Endothelial cell of umbilical vein (primary cell): ENCODE measurements at regions not wholly inside any gene's neighbourhood (a gene's known extent, or its start where the extent isn't known, plus 50 kb on each side); places are given as distances from the start of the nearest gene placed in this dataset.

Source experiments
- BruUV-seq: library from RNA; stranded (reverse); fragments of 400-500 nt; replicated peaks from 2 replicates; lab custom pipeline; 2021; lab: Mats Ljungman, UMichigan
- CTCF ChIA-PET: fragments of 300-600, 350-600 bp; sonication (Branson Sonifier 250); formaldehyde crosslinking; loops from one replicate; lab custom pipeline; 2021; ENCODE audit warnings: antibody characterized with exemption, inconsistent platforms; lab: Charles Lee
- POLR2A ChIA-PET: fragments of 300-600, 350-600 bp; sonication (Branson Sonifier 250); formaldehyde crosslinking; loops from one replicate; lab custom pipeline; 2021; ENCODE audit warnings: antibody characterized with exemption, inconsistent platforms; lab: Charles Lee
- DNase-seq: peaks from one replicate; pipeline ENCODE4 v3.0.0-alpha.2; 2011; ENCODE audit warnings: low read depth, low spot score
- FAIRE-seq: peaks from 2 replicates; lab custom pipeline; 2011; peaks lifted over from hg19 to GRCh38; lab: Jason Lieb, UNC
- H2AFZ ChIP-seq: 2 replicates; pipeline ENCODE4 v1.6.0; 2012; ENCODE audit warnings: low read depth, low read length, control low read depth, inconsistent platforms
- H3K27ac ChIP-seq: 2 replicates; pipeline ENCODE4 v1.5.1; 2011; ENCODE audit warnings: low read depth, mild to moderate bottlenecking, control low read depth, low read length, moderate library complexity; ENCODE audit not compliant: insufficient read depth
- H3K27me3 ChIP-seq, 2 experiments: 2 replicates each; pipeline versions ENCODE4 v1.6.0 to v1.6.1; 2011; ENCODE audit warnings: low read length in 2 of 2, mixed read lengths in 1 of 2; ENCODE audit not compliant: control insufficient read depth in 2 of 2, insufficient read depth in 2 of 2
- H3K36me3 ChIP-seq, 2 experiments: 2 replicates in 1 of 2; 3 replicates in 1 of 2; pipeline ENCODE4 v1.5.1; 2011; ENCODE audit warnings: low read length in 2 of 2, mild to moderate bottlenecking in 1 of 2, moderate library complexity in 1 of 2; ENCODE audit not compliant: control insufficient read depth in 2 of 2, insufficient read depth in 2 of 2; ENCODE audit errors: extremely low read depth in 1 of 2
- H3K4me1 ChIP-seq: 3 replicates; pipeline ENCODE4 v1.5.1; 2011; ENCODE audit warnings: mild to moderate bottlenecking, low read length; ENCODE audit not compliant: control insufficient read depth, insufficient read depth; ENCODE audit errors: extremely low read depth
- H3K4me2 ChIP-seq: 2 replicates; pipeline ENCODE4 v1.6.1; 2011; ENCODE audit warnings: low read length, control low read depth, mixed read lengths; ENCODE audit not compliant: insufficient read depth
- H3K4me3 ChIP-seq, 3 experiments: fragments of 200-600 bp in 1 of 3; sonication (generic), shearing (Covaris generic) in 1 of 3; replicated peaks in 1 of 3; 2 replicates each; pipeline ENCODE4 v1.5.1; 2011 to 2016; ENCODE audit warnings: control low read depth in 3 of 3, low read length in 3 of 3, mild to moderate bottlenecking in 2 of 3, inconsistent platforms in 1 of 3, low read depth in 1 of 3, moderate library complexity in 1 of 3; ENCODE audit not compliant: insufficient read depth in 1 of 3
- H3K79me2 ChIP-seq: 2 replicates; pipeline ENCODE4 v1.6.0; 2012; ENCODE audit warnings: low read length, inconsistent platforms; ENCODE audit not compliant: control insufficient read depth, insufficient read depth
- H3K9ac ChIP-seq: replicated peaks from 2 replicates; pipeline ENCODE3; 2011; ENCODE audit warnings: low read length, control low read depth; ENCODE audit not compliant: insufficient read depth; ENCODE audit errors: extremely low read depth
- H3K9me1 ChIP-seq: replicated peaks from 3 replicates; pipeline ENCODE4 v1.6.0; 2011; ENCODE audit warnings: mild to moderate bottlenecking, low read length; ENCODE audit not compliant: control insufficient read depth, insufficient read depth; ENCODE audit errors: extremely low read depth
- H3K9me3 ChIP-seq: replicated peaks from 2 replicates; pipeline ENCODE4 v1.5.1; 2012; ENCODE audit warnings: low read length, inconsistent platforms; ENCODE audit not compliant: control insufficient read depth, insufficient read depth
- H4K20me1 ChIP-seq: replicated peaks from 2 replicates; pipeline ENCODE3; 2011; ENCODE audit warnings: mild to moderate bottlenecking, low read length; ENCODE audit not compliant: control insufficient read depth, insufficient read depth; ENCODE audit errors: extremely low read depth
- EZH2 ChIP-seq: IDR thresholded peaks from 2 replicates; pipeline ENCODE4 v1.6.1; 2012; ENCODE audit warnings: borderline replicate concordance, low read depth, mild to moderate bottlenecking, moderate library complexity, low read length, inconsistent platforms; ENCODE audit not compliant: severe bottlenecking
- FOS ChIP-seq: IDR thresholded peaks from 2 replicates; pipeline ENCODE4 v1.6.1; 2011; ENCODE audit warnings: mild to moderate bottlenecking, low read length, moderate library complexity, borderline replicate concordance; ENCODE audit not compliant: insufficient read depth
- GATA2 ChIP-seq: IDR thresholded peaks from 2 replicates; pipeline ENCODE4 v1.7.0; 2011; ENCODE audit warnings: low read depth, mild to moderate bottlenecking, moderate library complexity, mixed read lengths, low read length; ENCODE audit not compliant: insufficient read length, insufficient read depth
- JUN ChIP-seq: IDR thresholded peaks from 2 replicates; pipeline ENCODE4 v1.6.1; 2011; ENCODE audit warnings: borderline replicate concordance, low read depth; ENCODE audit not compliant: insufficient read length, insufficient read depth
- MYC ChIP-seq: IDR thresholded peaks from one replicate; pipeline ENCODE4 v1.6.1; 2011; ENCODE audit warnings: mild to moderate bottlenecking, low read depth, low read length
- POLR2A ChIP-seq: IDR thresholded peaks from 2 replicates; pipeline ENCODE4 v1.6.1; 2012; ENCODE audit warnings: low read depth, mild to moderate bottlenecking, control low read depth, low read length
- POLR2AphosphoS5 ChIP-seq: IDR thresholded peaks from 2 replicates; pipeline ENCODE4 v1.6.1; 2012; ENCODE audit warnings: low read depth, mild to moderate bottlenecking, control low read depth, low read length, moderate library complexity; ENCODE audit not compliant: insufficient read depth
- dilution Hi-C: fragments of 300-500 bp; cut with MboI; formaldehyde crosslinking; loops from one replicate; pipeline ENCODE4 v1.15.0; 2019; ENCODE audit warnings: low sequenced_read_pairs; ENCODE audit not compliant: extremely low pct_ligation_motif_present
- intact Hi-C: fragments of 100-400 bp; cut with micrococcal nuclease; formaldehyde crosslinking; loops from one replicate; pipeline ENCODE4 v1.10.0; 2022
- TF ChIP-seq, protein P1 (sequence below), 2 donors: IDR thresholded peaks; 1 replicate in 1 of 2; 2 replicates in 1 of 2; pipeline ENCODE4 v1.5.1; 2011; ENCODE audit warnings: low read length in 2 of 2, mild to moderate bottlenecking in 2 of 2, moderate library complexity in 2 of 2, control low read depth in 1 of 2, inconsistent platforms in 1 of 2, low read depth in 1 of 2; ENCODE audit not compliant: insufficient read depth in 1 of 2; ENCODE audit errors: extremely low read depth in 1 of 2
- TF ChIP-seq, protein P2 (sequence below): IDR thresholded peaks from 2 replicates; pipeline ENCODE4 v1.6.1; 2011; ENCODE audit not compliant: insufficient read depth, insufficient read length

DNA sequence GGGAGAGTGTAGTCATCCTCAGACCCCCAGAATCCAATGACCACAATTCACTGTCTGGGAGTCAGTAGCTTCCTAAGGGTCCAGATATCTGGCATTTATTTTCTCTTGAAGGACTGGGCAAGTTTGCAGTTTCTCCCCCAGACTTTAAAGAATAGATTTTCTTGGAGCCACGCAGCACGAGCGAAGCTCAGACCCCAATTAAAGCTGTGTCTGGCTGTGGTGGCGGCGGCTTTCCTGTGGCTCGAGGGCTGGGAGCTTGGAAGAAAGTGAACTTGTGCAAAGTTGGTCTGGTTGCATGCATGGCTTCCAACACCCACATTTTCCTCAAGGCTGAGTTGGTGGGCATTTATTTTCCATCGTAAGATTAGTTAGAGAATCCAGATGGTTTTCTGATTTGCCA is 105.0 kb downstream of the ACKR3 start:
- H3K79me2 ChIP-seq, result no peaks in the 10 kb centered on the region
- dilution Hi-C loops (no loop called here), intact Hi-C loops (no loop called here)
- H3K9me3 ChIP-seq, result no peaks in the 10 kb centered on the region
- H3K4me1 ChIP-seq, result peaks cover 3% of the 10 kb centered on the region
- peaks cover 0 to 3% of the 10 kb centered on the region in 2 experiments for H3K27me3 ChIP-seq
- no peaks in the 10 kb centered on the region for H3K9me1 ChIP-seq
- H3K4me2 ChIP-seq, result no peak overlapping the region
- FAIRE-seq, result no peak
- no peak overlapping the region for H3K4me3 ChIP-seq
- POLR2A ChIA-PET, result no interaction called here
- TF ChIP-seq GATA2 (no peak), MYC (no peak), POLR2AphosphoS5 (no peak), JUN (no peak)
- no peak overlapping the region for H3K27ac ChIP-seq
- CTCF ChIA-PET, result no interaction called here
- no peak overlapping the region for H2AFZ ChIP-seq
- H3K36me3 ChIP-seq, result no peaks in the 10 kb centered on the region
- BruUV-seq, result no TSS peak
- H3K9ac ChIP-seq, result no peak overlapping the region
- no peaks in the 10 kb centered on the region for H4K20me1 ChIP-seq
- no peak for DNase-seq

DNA sequence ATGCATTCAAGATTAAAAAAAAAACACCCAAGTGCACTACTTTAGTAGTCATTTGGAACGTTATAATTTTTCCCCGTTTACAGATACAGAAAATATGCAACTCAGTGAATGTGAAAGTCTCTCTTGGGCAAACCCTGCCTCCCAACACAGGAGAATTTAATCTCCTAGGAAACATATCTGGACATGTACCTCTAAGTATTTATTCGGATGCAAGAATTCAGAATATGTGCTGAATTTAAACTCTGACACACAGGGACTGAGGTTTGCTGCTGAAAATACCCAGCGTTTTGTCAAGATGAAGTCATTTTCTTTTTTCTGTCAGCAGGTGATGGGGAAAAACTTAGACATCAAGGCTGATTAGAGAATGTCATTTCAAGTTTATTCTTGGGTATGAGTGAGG is 105.4 kb downstream of the ACKR3 start:
- H3K4me3 ChIP-seq, result no peak overlapping the region
- H3K27me3 ChIP-seq, result peaks cover 0 to 3% of the 10 kb centered on the region in 2 experiments
- intact Hi-C loops (no loop called here), dilution Hi-C loops (no loop called here)
- no peak for DNase-seq
- H3K9me3 ChIP-seq, result no peaks in the 10 kb centered on the region
- no peaks in the 10 kb centered on the region for H3K9me1 ChIP-seq
- BruUV-seq, result no TSS peak
- ChIA-PET POLR2A (no interaction called here), CTCF (no interaction called here)
- no peak for FAIRE-seq
- no peak overlapping the region for H3K4me2 ChIP-seq
- no peaks in the 10 kb centered on the region for H4K20me1 ChIP-seq
- no peak overlapping the region for H2AFZ ChIP-seq
- no peak for TF ChIP-seq JUN
- TF ChIP-seq, protein P1, sequence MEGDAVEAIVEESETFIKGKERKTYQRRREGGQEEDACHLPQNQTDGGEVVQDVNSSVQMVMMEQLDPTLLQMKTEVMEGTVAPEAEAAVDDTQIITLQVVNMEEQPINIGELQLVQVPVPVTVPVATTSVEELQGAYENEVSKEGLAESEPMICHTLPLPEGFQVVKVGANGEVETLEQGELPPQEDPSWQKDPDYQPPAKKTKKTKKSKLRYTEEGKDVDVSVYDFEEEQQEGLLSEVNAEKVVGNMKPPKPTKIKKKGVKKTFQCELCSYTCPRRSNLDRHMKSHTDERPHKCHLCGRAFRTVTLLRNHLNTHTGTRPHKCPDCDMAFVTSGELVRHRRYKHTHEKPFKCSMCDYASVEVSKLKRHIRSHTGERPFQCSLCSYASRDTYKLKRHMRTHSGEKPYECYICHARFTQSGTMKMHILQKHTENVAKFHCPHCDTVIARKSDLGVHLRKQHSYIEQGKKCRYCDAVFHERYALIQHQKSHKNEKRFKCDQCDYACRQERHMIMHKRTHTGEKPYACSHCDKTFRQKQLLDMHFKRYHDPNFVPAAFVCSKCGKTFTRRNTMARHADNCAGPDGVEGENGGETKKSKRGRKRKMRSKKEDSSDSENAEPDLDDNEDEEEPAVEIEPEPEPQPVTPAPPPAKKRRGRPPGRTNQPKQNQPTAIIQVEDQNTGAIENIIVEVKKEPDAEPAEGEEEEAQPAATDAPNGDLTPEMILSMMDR (IDR thresholded peaks at IDR 0.05; ENCODE audit: extremely low read depth in 1 of 2, insufficient read depth in 1 of 2, low read depth in 1 of 2, low read length in 2 of 2), result no peak
- no peak for TF ChIP-seq POLR2AphosphoS5
- TF ChIP-seq, protein P2, sequence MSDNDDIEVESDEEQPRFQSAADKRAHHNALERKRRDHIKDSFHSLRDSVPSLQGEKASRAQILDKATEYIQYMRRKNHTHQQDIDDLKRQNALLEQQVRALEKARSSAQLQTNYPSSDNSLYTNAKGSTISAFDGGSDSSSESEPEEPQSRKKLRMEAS, result no peak
- TF ChIP-seq POLR2A, result no peak
- TF ChIP-seq FOS, result no peak
- TF ChIP-seq EZH2, result no peak
- no peak for TF ChIP-seq MYC
- no peak for TF ChIP-seq GATA2
- H3K4me1 ChIP-seq, result peaks cover 3% of the 10 kb centered on the region
- no peaks in the 10 kb centered on the region for H3K36me3 ChIP-seq
- no peak overlapping the region for H3K27ac ChIP-seq
- H3K9ac ChIP-seq, result no peak overlapping the region
- no peaks in the 10 kb centered on the region for H3K79me2 ChIP-seq
